ENCODE measurements at regions not wholly inside any gene's neighbourhood (a gene's known extent, or its start where the extent isn't known, plus 50 kb on each side); places are given as distances from the start of the nearest gene placed in this dataset.

DNA sequence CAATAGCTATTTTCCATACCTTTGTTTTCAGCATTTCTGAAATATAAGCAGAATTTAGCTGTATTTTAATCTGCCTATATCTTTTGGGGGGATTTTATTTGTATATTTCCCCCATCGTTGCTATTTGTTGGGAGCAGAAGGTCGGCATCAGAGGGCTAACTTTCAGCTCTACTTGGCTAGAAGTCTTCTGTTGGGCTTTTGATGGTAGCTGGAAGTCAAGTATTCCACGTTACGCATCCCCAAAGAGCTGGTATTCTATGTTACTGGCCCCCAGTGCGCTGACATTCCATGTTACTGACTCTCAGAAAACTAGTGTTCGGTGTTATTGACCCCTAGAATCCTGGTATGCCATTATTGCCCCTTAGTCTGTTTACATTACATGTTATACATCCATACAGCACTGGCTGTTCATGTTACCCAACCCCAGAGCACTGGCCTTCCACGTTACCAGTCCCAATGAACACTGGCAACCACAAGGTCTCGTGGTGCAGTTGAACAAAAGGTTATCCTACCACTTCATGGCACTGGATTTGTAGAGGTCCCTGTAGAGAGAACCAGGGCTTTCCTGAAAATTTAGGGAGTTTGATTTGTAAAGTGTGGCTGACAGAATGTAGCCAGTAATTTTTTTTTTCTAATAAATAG is 278.1 kb upstream of the CD180 start:
- TF ChIP-seq, protein P1, sequence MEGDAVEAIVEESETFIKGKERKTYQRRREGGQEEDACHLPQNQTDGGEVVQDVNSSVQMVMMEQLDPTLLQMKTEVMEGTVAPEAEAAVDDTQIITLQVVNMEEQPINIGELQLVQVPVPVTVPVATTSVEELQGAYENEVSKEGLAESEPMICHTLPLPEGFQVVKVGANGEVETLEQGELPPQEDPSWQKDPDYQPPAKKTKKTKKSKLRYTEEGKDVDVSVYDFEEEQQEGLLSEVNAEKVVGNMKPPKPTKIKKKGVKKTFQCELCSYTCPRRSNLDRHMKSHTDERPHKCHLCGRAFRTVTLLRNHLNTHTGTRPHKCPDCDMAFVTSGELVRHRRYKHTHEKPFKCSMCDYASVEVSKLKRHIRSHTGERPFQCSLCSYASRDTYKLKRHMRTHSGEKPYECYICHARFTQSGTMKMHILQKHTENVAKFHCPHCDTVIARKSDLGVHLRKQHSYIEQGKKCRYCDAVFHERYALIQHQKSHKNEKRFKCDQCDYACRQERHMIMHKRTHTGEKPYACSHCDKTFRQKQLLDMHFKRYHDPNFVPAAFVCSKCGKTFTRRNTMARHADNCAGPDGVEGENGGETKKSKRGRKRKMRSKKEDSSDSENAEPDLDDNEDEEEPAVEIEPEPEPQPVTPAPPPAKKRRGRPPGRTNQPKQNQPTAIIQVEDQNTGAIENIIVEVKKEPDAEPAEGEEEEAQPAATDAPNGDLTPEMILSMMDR (IDR thresholded peaks at IDR 0.05; ENCODE audit: low read depth, low read length, missing control alignments), result no peak
- in situ Hi-C loops (cut with HindIII; ENCODE audit: low sequenced_read_pairs), result loop anchor here (25.0 kb wide), 1 partner anchor 763 kb away; no protein-coding TSS in a partner anchor

DNA sequence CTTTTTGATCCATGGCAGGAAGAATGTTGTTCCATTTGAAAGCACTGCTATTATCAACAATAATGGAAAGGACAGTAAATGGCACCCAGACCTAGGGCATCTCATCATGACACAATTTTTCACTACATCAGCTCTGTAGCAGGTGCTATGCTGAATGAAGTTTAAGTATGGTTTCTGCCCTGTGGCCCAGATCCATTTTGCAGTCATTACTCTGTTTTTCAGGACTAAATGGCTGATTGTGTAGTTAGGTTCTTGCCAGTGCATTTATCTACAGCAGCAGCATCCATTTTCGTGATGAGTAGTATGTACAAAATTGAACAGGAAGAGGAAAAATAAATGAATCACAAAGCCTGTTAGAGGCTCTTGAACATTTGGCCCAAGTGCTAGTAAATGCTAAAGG is 270.5 kb upstream of the CD180 start:
- TF ChIP-seq, protein P1 (IDR thresholded peaks at IDR 0.05; ENCODE audit: low read depth, low read length, missing control alignments), result no peak
- DNase-seq (ENCODE audit: low read depth), result no peak
- no peak overlapping the region for H3K4me3 ChIP-seq (ENCODE audit: low read depth, low read length)
- in situ Hi-C loops (cut with HindIII; ENCODE audit: low sequenced_read_pairs), result no loop called here

More for the DNA sequence above, 278.1 kb upstream of the CD180 start:
- no peak for DNase-seq (ENCODE audit: low read depth)
- H3K4me3 ChIP-seq (ENCODE audit: low read depth, low read length), result no peak overlapping the region

DNA sequence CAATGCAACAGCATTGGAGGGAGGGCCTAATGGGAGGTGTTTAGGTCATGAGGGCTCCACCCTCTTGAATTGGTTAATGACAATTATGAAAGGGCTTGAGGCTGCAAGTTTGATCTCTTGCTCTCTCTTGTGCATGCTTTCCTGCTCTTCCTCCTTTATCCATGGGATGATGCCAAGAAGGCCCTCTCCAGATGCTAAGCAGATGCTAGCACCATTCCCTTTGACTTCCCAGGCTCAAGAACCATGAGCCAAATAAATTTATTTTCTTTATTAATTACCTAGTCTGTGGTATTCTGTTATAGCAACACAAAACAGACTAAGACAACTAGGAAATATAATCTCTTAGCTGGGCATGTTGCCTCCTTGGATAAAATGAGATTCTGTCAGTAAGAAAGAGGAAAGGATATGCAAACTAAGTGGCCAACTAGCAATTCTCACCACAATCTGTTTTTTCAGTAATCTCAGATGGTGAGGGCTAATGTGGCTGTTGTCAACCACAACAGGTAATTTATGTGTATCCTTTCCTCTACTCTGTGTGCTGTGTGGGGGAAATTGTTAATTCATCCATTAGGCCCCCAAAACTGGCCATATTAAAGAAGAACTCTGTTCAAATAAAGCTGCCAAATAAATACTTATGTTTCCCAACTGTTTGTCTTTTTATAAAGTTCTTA is 269.1 kb upstream of the CD180 start:
- TF ChIP-seq, protein P1 (IDR thresholded peaks at IDR 0.05; ENCODE audit: low read depth, low read length, missing control alignments), result no peak
- in situ Hi-C loops (cut with HindIII; ENCODE audit: low sequenced_read_pairs), result no loop called here
- DNase-seq (ENCODE audit: low read depth), result no peak
- no peak overlapping the region for H3K4me3 ChIP-seq (ENCODE audit: low read depth, low read length)

DNA sequence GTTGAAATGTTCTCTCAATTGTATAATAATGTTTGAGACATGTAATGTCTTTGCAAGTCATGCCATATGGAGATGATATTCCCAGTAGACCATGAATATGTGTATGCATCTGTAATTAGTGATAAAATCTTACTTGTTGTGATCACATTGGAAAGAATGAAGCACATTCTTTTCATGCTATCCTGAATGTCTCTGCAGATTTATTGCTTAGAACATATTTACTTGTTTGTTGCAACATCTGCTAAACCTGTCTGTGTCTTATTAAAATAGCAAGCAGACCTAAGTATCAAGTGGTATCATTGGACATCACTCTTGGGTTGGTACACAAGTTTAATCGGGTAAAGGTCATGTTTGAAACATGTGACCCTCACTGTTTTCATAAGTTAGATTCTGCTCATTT is 265.5 kb upstream of the CD180 start:
- TF ChIP-seq, protein P1 (IDR thresholded peaks at IDR 0.05; ENCODE audit: low read depth, low read length, missing control alignments), result no peak
- no peak for DNase-seq (ENCODE audit: low read depth)
- in situ Hi-C loops (cut with HindIII; ENCODE audit: low sequenced_read_pairs), result no loop called here
- H3K4me3 ChIP-seq (ENCODE audit: low read depth, low read length), result no peak overlapping the region

DNA sequence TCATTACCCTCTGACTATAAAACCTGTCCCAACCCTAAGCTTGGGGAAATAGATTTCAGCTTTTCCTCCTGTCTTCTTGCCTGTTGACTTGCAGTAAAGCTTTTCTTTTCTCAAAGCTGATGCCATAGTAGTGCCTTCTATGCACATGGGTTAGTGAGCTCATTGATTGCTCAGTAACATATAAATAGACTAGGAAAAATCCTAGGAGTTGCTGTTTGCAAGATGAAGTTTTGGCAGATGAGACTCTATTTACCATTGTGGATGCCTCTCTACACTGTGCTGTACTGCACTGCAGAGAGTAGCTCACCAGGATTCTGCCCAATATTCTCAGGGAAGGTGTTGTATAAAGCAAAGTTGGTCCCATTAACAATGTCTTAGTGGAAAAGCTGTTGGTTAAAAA is 262.7 kb upstream of the CD180 start:
- DNase-seq (ENCODE audit: low read depth), result no peak
- TF ChIP-seq, protein P1 (IDR thresholded peaks at IDR 0.05; ENCODE audit: low read depth, low read length, missing control alignments), result no peak
- in situ Hi-C loops (cut with HindIII; ENCODE audit: low sequenced_read_pairs), result no loop called here
- H3K4me3 ChIP-seq (ENCODE audit: low read depth, low read length), result no peak overlapping the region

DNA sequence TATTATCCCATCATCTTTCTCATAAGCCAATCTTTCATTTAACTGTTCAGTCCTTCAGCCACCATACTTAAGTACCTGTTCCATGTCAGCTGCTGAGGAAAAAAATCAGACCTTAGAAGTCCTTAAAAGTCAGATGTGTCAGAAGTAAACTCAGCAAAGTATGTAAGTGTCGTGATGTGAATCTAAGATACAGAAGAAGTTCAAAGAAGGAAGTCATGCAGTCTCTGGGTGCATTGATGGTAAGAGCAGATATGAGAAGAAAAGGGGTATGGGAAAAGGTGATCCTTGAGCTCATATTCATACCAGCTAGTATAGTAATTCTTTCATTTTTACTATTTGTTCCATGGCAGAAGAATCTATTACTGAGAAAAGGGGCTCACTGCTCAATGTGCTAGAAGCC is 259.4 kb upstream of the CD180 start:
- in situ Hi-C loops (cut with HindIII; ENCODE audit: low sequenced_read_pairs), result no loop called here
- H3K4me3 ChIP-seq (ENCODE audit: low read depth, low read length), result no peak overlapping the region
- no peak for DNase-seq (ENCODE audit: low read depth)
- TF ChIP-seq, protein P1 (IDR thresholded peaks at IDR 0.05; ENCODE audit: low read depth, low read length, missing control alignments), result no peak
